ENCODE measurements at regions not wholly inside any gene's neighbourhood (a gene's known extent, or its start where the extent isn't known, plus 50 kb on each side); places are given as distances from the start of the nearest gene placed in this dataset.
"Not testable (repeated sequence)": the region's sequence is repeated elsewhere in the genome, so short reads cannot be mapped to it uniquely, and the experiment has no call there.

- Histone ChIP-seq H3K9me3 (ENCODE audit: control insufficient read depth, low read length) (no peaks in the 10 kb centered on the region), H3K27me3 (replicated peaks; ENCODE audit: control insufficient read depth, insufficient read depth, low read length) (no peaks in the 10 kb centered on the region), H3K4me1 (ENCODE audit: control insufficient read depth, insufficient read depth, low read length) (no peaks in the 10 kb centered on the region), H3K4me3 (ENCODE audit: low read length) (no peak overlapping the region), H3K36me3 (ENCODE audit: control insufficient read depth, insufficient read depth, low read length, severe bottlenecking) (no peaks in the 10 kb centered on the region), H3K9ac (ENCODE audit: low read length) (no peak overlapping the region)
- DNase-seq (ENCODE audit: low read depth): no peak
Observed at GRCh38 chr12:73629893-73630831, 907.5 kb upstream of the ATXN7L3B start.

GRCh38 chr12:73632191-73632590, 905.4 kb upstream of the ATXN7L3B start:
- H3K27me3 ChIP-seq (replicated peaks; ENCODE audit: control insufficient read depth, insufficient read depth, low read length): no peaks in the 10 kb centered on the region

GRCh38 chr12:73632661-73633060, 905.0 kb upstream of the ATXN7L3B start:
- Histone ChIP-seq H3K4me3 (ENCODE audit: low read length) (no peak overlapping the region), H3K27me3 (replicated peaks; ENCODE audit: control insufficient read depth, insufficient read depth, low read length) (no peaks in the 10 kb centered on the region), H3K36me3 (ENCODE audit: control insufficient read depth, insufficient read depth, low read length, severe bottlenecking) (no peaks in the 10 kb centered on the region), H3K9me3 (ENCODE audit: control insufficient read depth, low read length) (no peaks in the 10 kb centered on the region), H3K4me1 (ENCODE audit: control insufficient read depth, insufficient read depth, low read length) (no peaks in the 10 kb centered on the region), H3K9ac (ENCODE audit: low read length) (no peak overlapping the region)
- DNase-seq (ENCODE audit: low read depth): no peak

More at GRCh38 chr12:73632191-73632590, 905.4 kb upstream of the ATXN7L3B start:
- Histone ChIP-seq H3K4me3 (ENCODE audit: low read length) (no peak overlapping the region), H3K36me3 (ENCODE audit: control insufficient read depth, insufficient read depth, low read length, severe bottlenecking) (no peaks in the 10 kb centered on the region), H3K4me1 (ENCODE audit: control insufficient read depth, insufficient read depth, low read length) (no peaks in the 10 kb centered on the region), H3K9ac (ENCODE audit: low read length) (no peak overlapping the region), H3K9me3 (ENCODE audit: control insufficient read depth, low read length) (no peaks in the 10 kb centered on the region)
- no peak for DNase-seq (ENCODE audit: low read depth)

DNA sequence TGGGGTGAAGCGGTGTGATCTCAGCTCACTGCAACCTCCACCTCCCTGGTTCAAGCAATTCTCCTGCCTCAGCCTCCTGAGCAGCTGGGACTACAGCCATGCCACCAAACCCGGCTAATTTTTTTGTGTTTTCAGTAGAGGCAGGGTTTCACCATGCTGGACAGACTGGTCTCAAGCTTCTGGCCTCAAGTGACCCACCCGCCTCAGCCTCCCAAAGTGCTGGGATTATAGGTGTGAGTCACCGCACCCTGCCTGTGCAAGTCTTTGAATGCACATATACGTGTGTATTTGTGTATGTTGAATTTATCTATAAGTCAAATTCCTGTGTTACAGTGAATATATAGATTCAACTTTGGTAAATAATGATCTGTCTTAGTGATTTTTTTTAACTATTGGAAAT, 898.2 kb upstream of the ATXN7L3B start:
- not testable (repeated sequence) for H3K27me3 ChIP-seq (replicated peaks; ENCODE audit: control insufficient read depth, insufficient read depth, low read length); H3K9me3 ChIP-seq (ENCODE audit: control insufficient read depth, low read length); H3K4me3 ChIP-seq (ENCODE audit: low read length); H3K36me3 ChIP-seq (ENCODE audit: control insufficient read depth, insufficient read depth, low read length, severe bottlenecking); DNase-seq (ENCODE audit: low read depth); H3K9ac ChIP-seq (ENCODE audit: low read length); H3K4me1 ChIP-seq (ENCODE audit: control insufficient read depth, insufficient read depth, low read length)

DNA sequence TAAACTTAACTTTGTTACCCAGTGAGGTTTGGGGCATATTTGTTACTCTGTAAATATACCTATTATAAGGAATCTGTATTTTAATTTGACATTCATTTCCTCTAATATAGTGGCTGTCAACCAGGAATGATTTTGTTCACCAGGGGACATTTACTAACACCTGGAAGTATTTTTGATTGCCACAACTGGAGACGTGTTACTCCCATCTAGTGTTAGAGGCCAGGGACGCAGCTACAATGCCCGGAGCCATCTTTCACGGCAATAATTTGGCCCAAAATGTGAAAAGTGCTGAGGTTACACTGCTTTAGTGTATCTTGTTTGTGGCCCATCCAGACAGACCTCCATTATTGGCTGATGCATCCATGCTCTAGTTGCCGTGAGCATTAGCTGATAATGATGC, 881.3 kb upstream of the ATXN7L3B start:
- no peaks in the 10 kb centered on the region for H3K4me1 ChIP-seq (ENCODE audit: control insufficient read depth, insufficient read depth, low read length)
- H3K27me3 ChIP-seq (replicated peaks; ENCODE audit: control insufficient read depth, insufficient read depth, low read length): no peaks in the 10 kb centered on the region
- no peak overlapping the region for H3K4me3 ChIP-seq (ENCODE audit: low read length)
- no peaks in the 10 kb centered on the region for H3K36me3 ChIP-seq (ENCODE audit: control insufficient read depth, insufficient read depth, low read length, severe bottlenecking)
- no peak overlapping the region for H3K9ac ChIP-seq (ENCODE audit: low read length)
- peaks cover 19% of the 10 kb centered on the region for H3K9me3 ChIP-seq (ENCODE audit: control insufficient read depth, low read length)
- no peak for DNase-seq (ENCODE audit: low read depth)

- H3K27me3 ChIP-seq (replicated peaks; ENCODE audit: control insufficient read depth, insufficient read depth, low read length): no peaks in the 10 kb centered on the region
- H3K9me3 ChIP-seq (ENCODE audit: control insufficient read depth, low read length): peaks cover 6% of the 10 kb centered on the region
- no peak overlapping the region for H3K9ac ChIP-seq (ENCODE audit: low read length)
- DNase-seq (ENCODE audit: low read depth): no peak
- no peaks in the 10 kb centered on the region for H3K36me3 ChIP-seq (ENCODE audit: control insufficient read depth, insufficient read depth, low read length, severe bottlenecking)
- H3K4me1 ChIP-seq (ENCODE audit: control insufficient read depth, insufficient read depth, low read length): no peaks in the 10 kb centered on the region
- H3K4me3 ChIP-seq (ENCODE audit: low read length): no peak overlapping the region
Observed at GRCh38 chr12:73659802-73660201, 877.8 kb upstream of the ATXN7L3B start.

DNA sequence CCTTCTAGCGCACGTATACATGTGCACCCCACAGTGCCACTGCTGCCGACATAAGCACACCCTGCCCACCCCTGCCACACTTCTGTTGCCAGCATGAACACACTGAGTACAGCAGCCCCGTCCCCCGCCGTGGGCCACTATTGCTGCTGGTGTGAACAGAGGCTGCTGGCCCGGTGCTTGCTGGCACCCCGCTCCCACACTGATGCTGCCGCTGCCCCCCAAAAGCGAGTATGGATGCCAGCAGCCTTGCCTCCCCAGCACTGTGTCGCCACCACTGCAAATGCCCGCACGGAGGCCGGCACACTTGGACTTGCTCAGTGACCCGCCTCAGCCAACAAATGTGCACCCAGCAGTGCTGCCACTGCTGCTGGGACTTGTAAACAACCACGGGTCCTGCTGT, 872.4 kb upstream of the ATXN7L3B start:
- no peak overlapping the region for H3K4me3 ChIP-seq (ENCODE audit: low read length)
- peaks cover 6% of the 10 kb centered on the region for H3K9me3 ChIP-seq (ENCODE audit: control insufficient read depth, low read length)
- no peaks in the 10 kb centered on the region for H3K36me3 ChIP-seq (ENCODE audit: control insufficient read depth, insufficient read depth, low read length, severe bottlenecking)
- no peak overlapping the region for H3K9ac ChIP-seq (ENCODE audit: low read length)
- DNase-seq (ENCODE audit: low read depth): no peak
- H3K27me3 ChIP-seq (replicated peaks; ENCODE audit: control insufficient read depth, insufficient read depth, low read length): no peaks in the 10 kb centered on the region
- H3K4me1 ChIP-seq (ENCODE audit: control insufficient read depth, insufficient read depth, low read length): no peaks in the 10 kb centered on the region

DNA sequence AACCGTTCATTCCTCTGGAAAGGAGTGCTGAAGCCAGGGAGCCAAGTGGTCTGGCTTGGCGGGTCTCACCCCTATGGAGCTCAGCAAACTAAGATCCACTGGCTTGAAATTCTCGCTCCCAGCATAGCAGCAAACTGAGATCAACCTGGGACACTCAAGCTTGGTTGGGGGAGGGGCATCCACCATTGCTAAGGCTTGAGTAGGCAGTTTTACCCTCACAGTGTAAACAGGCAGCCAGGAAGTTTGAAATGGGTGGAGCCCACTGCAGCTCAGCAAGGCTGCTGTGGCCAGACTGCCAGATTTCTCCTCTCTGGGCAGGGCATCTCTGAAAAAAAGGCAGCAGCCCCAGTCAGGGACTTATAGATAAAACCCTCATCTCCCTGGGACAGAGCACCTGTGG, 866.1 kb upstream of the ATXN7L3B start:
- not testable (repeated sequence) for H3K27me3 ChIP-seq (replicated peaks; ENCODE audit: control insufficient read depth, insufficient read depth, low read length); H3K9ac ChIP-seq (ENCODE audit: low read length); H3K9me3 ChIP-seq (ENCODE audit: control insufficient read depth, low read length); DNase-seq (ENCODE audit: low read depth); H3K4me1 ChIP-seq (ENCODE audit: control insufficient read depth, insufficient read depth, low read length); H3K4me3 ChIP-seq (ENCODE audit: low read length); H3K36me3 ChIP-seq (ENCODE audit: control insufficient read depth, insufficient read depth, low read length, severe bottlenecking)

GRCh38 chr12:73677520-73678291, 859.9 kb upstream of the ATXN7L3B start:
- H3K36me3 ChIP-seq (ENCODE audit: control insufficient read depth, insufficient read depth, low read length, severe bottlenecking): no peaks in the 10 kb centered on the region
- H3K9ac ChIP-seq (ENCODE audit: low read length): no peak overlapping the region
- no peak for DNase-seq (ENCODE audit: low read depth)
- H3K4me1 ChIP-seq (ENCODE audit: control insufficient read depth, insufficient read depth, low read length): no peaks in the 10 kb centered on the region
- H3K9me3 ChIP-seq (ENCODE audit: control insufficient read depth, low read length): no peaks in the 10 kb centered on the region
- no peak overlapping the region for H3K4me3 ChIP-seq (ENCODE audit: low read length)
- H3K27me3 ChIP-seq (replicated peaks; ENCODE audit: control insufficient read depth, insufficient read depth, low read length): no peaks in the 10 kb centered on the region

GRCh38 chr12:73678335-73678734, 859.3 kb upstream of the ATXN7L3B start:
- Histone ChIP-seq H3K27me3 (replicated peaks; ENCODE audit: control insufficient read depth, insufficient read depth, low read length) (no peaks in the 10 kb centered on the region), H3K9me3 (ENCODE audit: control insufficient read depth, low read length) (no peaks in the 10 kb centered on the region), H3K4me1 (ENCODE audit: control insufficient read depth, insufficient read depth, low read length) (no peaks in the 10 kb centered on the region), H3K4me3 (ENCODE audit: low read length) (no peak overlapping the region), H3K9ac (ENCODE audit: low read length) (no peak overlapping the region), H3K36me3 (ENCODE audit: control insufficient read depth, insufficient read depth, low read length, severe bottlenecking) (no peaks in the 10 kb centered on the region)
- DNase-seq (ENCODE audit: low read depth): no peak

DNA sequence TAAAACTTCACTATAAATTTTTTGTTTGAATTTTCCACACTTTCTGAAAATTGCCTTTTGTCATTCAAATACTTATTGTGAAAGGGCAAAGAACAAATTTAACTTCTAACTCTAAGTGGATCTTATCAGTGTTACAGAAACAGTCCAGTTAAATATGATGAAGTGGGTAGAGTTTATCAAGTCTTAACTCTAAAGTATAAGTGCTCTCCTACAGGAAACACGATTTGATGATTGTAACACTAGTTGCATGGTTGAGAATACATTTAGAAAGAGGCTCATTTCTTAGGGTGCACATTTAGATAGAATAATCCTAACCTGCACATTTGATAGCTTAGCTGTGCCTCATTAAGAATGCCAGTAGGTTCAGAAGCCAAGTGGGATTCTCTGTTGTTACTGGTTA, 838.3 kb upstream of the ATXN7L3B start:
- no peaks in the 10 kb centered on the region for H3K27me3 ChIP-seq (replicated peaks; ENCODE audit: control insufficient read depth, insufficient read depth, low read length)
- no peaks in the 10 kb centered on the region for H3K36me3 ChIP-seq (ENCODE audit: control insufficient read depth, insufficient read depth, low read length, severe bottlenecking)
- H3K4me3 ChIP-seq (ENCODE audit: low read length): no peak overlapping the region
- DNase-seq (ENCODE audit: low read depth): no peak
- H3K9me3 ChIP-seq (ENCODE audit: control insufficient read depth, low read length): peaks cover 4% of the 10 kb centered on the region
- H3K4me1 ChIP-seq (ENCODE audit: control insufficient read depth, insufficient read depth, low read length): no peaks in the 10 kb centered on the region
- H3K9ac ChIP-seq (ENCODE audit: low read length): no peak overlapping the region

Data from adipocyte (in vitro differentiated cells).